ENCODE measurements at regions not wholly inside any gene's neighbourhood (a gene's known extent, or its start where the extent isn't known, plus 50 kb on each side); places are given as distances from the start of the nearest gene placed in this dataset.

GRCh38 chr1:221316491-221317056 lies 425.3 kb downstream of the DUSP10 start:
- TF ChIP-seq POLR2AphosphoS5 (IDR thresholded peaks at IDR 0.05) (no peak), CTCF (IDR thresholded peaks at IDR 0.05; ENCODE audit: poor library complexity, severe bottlenecking) (no peak), REST (IDR thresholded peaks at IDR 0.05; ENCODE audit: borderline replicate concordance) (no peak), EZH2 (IDR thresholded peaks at IDR 0.05; ENCODE audit: borderline replicate concordance, insufficient read depth, low read length, poor library complexity, severe bottlenecking) (no peak), MXI1 (conservative IDR thresholded peaks at IDR 0.05; ENCODE audit: poor library complexity, severe bottlenecking) (no peak), EP300 (conservative IDR thresholded peaks at IDR 0.05; ENCODE audit: poor library complexity, severe bottlenecking) (no peak), TAF1 (IDR thresholded peaks at IDR 0.05; ENCODE audit: low read depth) (no peak), RAD21 (conservative IDR thresholded peaks at IDR 0.05) (no peak), SMC3 (conservative IDR thresholded peaks at IDR 0.05; ENCODE audit: poor library complexity) (no peak)
- H3K9me2 ChIP-seq (ENCODE audit: insufficient read depth, low read length) = no peaks in the 10 kb centered on the region
- no peak overlapping the region for H3K4me3 ChIP-seq (ENCODE audit: low read length)
- no peaks in the 10 kb centered on the region for H4K20me1 ChIP-seq (ENCODE audit: insufficient read depth)
- no peak overlapping the region for H2AFZ ChIP-seq (ENCODE audit: low read depth, low read length)
- H3K79me2 ChIP-seq (replicated peaks; ENCODE audit: insufficient read depth, low read length) = no peaks in the 10 kb centered on the region
- H3K27me3 ChIP-seq (ENCODE audit: insufficient read depth, low read depth, low read length) = no peaks in the 10 kb centered on the region
- no peaks in the 10 kb centered on the region for H3K9me3 ChIP-seq (ENCODE audit: low read length)
- no peak overlapping the region for H3K4me2 ChIP-seq (ENCODE audit: low read length)
- H3K36me3 ChIP-seq (ENCODE audit: insufficient read depth, low read length) = no peaks in the 10 kb centered on the region
- no peaks in the 10 kb centered on the region for H3F3A ChIP-seq (ENCODE audit: insufficient read depth, low read length, poor library complexity, severe bottlenecking)
- H3K9ac ChIP-seq (ENCODE audit: low read length) = no peak overlapping the region
- H3K27ac ChIP-seq (ENCODE audit: low read length) = no peak overlapping the region

- H4K20me1 ChIP-seq (ENCODE audit: insufficient read depth) = no peaks in the 10 kb centered on the region
- H3K27me3 ChIP-seq (ENCODE audit: insufficient read depth, low read depth, low read length) = no peaks in the 10 kb centered on the region
- no peaks in the 10 kb centered on the region for H3K79me2 ChIP-seq (replicated peaks; ENCODE audit: insufficient read depth, low read length)
- H3F3A ChIP-seq (ENCODE audit: insufficient read depth, low read length, poor library complexity, severe bottlenecking) = no peaks in the 10 kb centered on the region
- no peaks in the 10 kb centered on the region for H3K36me3 ChIP-seq (ENCODE audit: insufficient read depth, low read length)
- H2AFZ ChIP-seq (ENCODE audit: low read depth, low read length) = no peak overlapping the region
- H3K9ac ChIP-seq (ENCODE audit: low read length) = no peak overlapping the region
- TF ChIP-seq CTCF (IDR thresholded peaks at IDR 0.05; ENCODE audit: poor library complexity, severe bottlenecking) (no peak), POLR2AphosphoS5 (IDR thresholded peaks at IDR 0.05) (no peak)
- no peaks in the 10 kb centered on the region for H3K9me2 ChIP-seq (ENCODE audit: insufficient read depth, low read length)
- H3K4me3 ChIP-seq (ENCODE audit: low read length) = no peak overlapping the region
- H3K4me2 ChIP-seq (ENCODE audit: low read length) = no peak overlapping the region
- H3K27ac ChIP-seq (ENCODE audit: low read length) = no peak overlapping the region
- peaks cover 2% of the 10 kb centered on the region for H3K9me3 ChIP-seq (ENCODE audit: low read length)
These were observed 424.4 kb downstream of the DUSP10 start for GRCh38 chr1:221317537-221317936.
